Neuron (in vitro differentiated cells): ENCODE measurements at regions not wholly inside any gene's neighbourhood (a gene's known extent, or its start where the extent isn't known, plus 50 kb on each side); places are given as distances from the start of the nearest gene placed in this dataset.

Experiments
- H2AFZ ChIP-seq: one replicate; pipeline ENCODE4 v1.6.1; 2013; ENCODE audit warnings: low read depth, mild to moderate bottlenecking, inconsistent platforms, low read length, moderate library complexity
- H3K27me3 ChIP-seq: one replicate; pipeline ENCODE4 v1.6.1; 2013; ENCODE audit warnings: low read length; ENCODE audit not compliant: insufficient read depth
- H3K36me3 ChIP-seq: one replicate; pipeline ENCODE4 v1.6.1; 2013; ENCODE audit warnings: low read length; ENCODE audit not compliant: insufficient read depth
- H3K4me1 ChIP-seq: one replicate; pipeline ENCODE4 v1.6.1; 2013; ENCODE audit warnings: low read length; ENCODE audit not compliant: insufficient read depth
- H3K4me3 ChIP-seq: 2 replicates; pipeline ENCODE4 v1.5.1; 2013; ENCODE audit warnings: mild to moderate bottlenecking, low read length, moderate library complexity
- H3K9me3 ChIP-seq: one replicate; pipeline ENCODE4 v1.6.1; 2013; ENCODE audit warnings: low read length

DNA sequence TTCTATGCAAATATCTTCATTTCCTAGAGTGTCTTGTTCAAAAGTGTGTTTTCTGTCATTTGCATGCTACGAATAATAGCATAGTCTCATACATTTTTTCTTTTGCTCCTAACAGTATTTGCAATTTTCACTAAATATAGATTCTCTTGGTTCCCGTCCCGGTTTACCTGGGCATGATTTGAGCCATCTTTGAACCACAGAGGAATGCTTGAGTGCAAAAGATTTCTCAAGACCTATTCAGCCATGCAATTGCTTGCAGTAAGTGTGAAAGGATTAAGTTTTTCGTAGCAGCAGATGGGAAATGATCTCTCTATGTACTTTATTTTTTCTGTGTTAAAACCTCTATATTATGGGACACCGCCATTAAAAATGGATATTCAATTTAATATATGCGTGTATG, 733.0 kb downstream of the ZPLD1 start:
- H2AFZ ChIP-seq: no peak overlapping the region
- no peak overlapping the region for H3K4me3 ChIP-seq
- no peaks in the 10 kb centered on the region for H3K27me3 ChIP-seq
- H3K9me3 ChIP-seq: no peaks in the 10 kb centered on the region
- H3K4me1 ChIP-seq: no peaks in the 10 kb centered on the region
- no peaks in the 10 kb centered on the region for H3K36me3 ChIP-seq

DNA sequence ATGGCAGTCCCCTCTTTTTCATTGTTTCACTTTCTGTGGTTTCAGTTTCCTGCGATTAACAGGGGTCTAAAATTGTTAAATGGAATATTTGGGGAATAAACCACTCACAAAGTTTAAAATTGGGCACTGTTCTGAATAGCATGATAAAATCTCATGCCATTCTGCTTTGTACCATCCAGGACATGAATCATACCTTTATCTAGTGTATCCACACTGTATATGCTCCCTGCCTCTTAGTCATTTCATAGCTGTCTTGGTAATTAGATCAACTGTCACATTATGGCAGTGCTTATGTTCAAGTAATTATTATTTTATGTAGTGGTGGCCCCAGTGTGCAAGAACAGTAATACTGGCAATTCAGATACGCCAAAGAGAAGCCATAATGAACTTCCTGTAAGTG, 734.5 kb downstream of the ZPLD1 start:
- Histone ChIP-seq H2AFZ (no peak overlapping the region), H3K36me3 (no peaks in the 10 kb centered on the region), H3K4me1 (no peaks in the 10 kb centered on the region), H3K4me3 (no peak overlapping the region), H3K9me3 (no peaks in the 10 kb centered on the region), H3K27me3 (no peaks in the 10 kb centered on the region)

DNA sequence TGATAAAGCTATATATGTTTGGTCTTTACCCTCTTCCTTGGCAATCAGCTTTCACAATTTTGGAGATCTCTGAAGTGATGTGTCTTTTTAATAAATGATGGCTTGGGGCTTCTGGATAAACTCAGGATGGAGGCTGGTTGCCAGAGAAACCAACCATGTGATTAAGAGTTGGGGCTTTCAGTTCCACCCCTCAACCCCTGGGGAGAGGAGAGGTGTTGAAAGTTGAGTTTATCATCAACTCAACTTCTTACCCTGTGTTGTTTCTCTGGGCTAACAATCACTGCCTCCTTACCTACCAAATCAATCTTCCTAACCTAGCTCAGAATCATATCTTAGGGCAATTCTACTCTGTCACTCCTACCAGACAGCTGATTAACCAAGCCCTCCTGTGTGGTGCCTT, 735.8 kb downstream of the ZPLD1 start:
- H3K4me3 ChIP-seq: no peak overlapping the region
- H2AFZ ChIP-seq: no peak overlapping the region
- H3K36me3 ChIP-seq: no peaks in the 10 kb centered on the region
- H3K9me3 ChIP-seq: no peaks in the 10 kb centered on the region
- H3K27me3 ChIP-seq: no peaks in the 10 kb centered on the region
- no peaks in the 10 kb centered on the region for H3K4me1 ChIP-seq

DNA sequence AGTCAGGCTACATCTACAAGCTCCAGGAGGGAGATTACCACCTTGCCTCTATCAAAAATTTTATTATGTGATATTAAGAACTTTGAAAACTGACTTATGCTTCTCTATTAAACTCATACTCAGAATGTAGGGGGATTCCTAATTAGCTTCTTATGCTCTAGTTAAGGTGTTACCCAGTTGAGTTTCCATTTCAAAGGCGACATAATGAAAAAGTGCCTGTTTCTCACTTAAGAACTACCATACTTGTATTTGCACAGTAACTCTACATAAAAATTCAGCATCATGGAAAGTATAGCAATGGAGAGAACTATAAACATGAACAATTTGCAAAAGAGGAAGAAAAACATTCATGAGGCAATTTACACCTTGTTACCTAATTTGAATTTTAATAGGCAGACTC, 739.1 kb downstream of the ZPLD1 start:
- Histone ChIP-seq H3K36me3 (no peaks in the 10 kb centered on the region), H3K4me3 (no peak overlapping the region), H2AFZ (no peak overlapping the region), H3K4me1 (no peaks in the 10 kb centered on the region), H3K9me3 (no peaks in the 10 kb centered on the region), H3K27me3 (no peaks in the 10 kb centered on the region)

DNA sequence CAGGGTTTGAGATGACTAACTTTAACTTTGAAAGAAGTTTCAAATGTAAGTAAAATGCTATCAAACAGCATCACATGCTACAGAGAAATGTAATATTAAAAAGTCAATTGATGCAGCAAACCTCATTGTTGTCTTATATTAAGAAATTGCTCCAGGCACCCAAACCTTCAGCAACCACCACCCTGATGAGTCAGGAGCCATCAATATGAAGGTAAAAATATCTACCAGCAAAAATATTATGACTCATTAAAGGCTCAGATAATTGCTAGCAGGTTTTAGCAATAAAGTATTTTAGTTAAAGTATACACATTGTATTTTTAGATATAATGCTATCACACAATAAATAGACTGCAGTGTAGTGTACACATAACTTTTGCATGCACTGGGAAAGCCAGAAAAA, 746.3 kb downstream of the ZPLD1 start:
- no peaks in the 10 kb centered on the region for H3K4me1 ChIP-seq
- H2AFZ ChIP-seq: no peak overlapping the region
- H3K27me3 ChIP-seq: no peaks in the 10 kb centered on the region
- H3K36me3 ChIP-seq: no peaks in the 10 kb centered on the region
- H3K4me3 ChIP-seq: no peak overlapping the region
- no peaks in the 10 kb centered on the region for H3K9me3 ChIP-seq

DNA sequence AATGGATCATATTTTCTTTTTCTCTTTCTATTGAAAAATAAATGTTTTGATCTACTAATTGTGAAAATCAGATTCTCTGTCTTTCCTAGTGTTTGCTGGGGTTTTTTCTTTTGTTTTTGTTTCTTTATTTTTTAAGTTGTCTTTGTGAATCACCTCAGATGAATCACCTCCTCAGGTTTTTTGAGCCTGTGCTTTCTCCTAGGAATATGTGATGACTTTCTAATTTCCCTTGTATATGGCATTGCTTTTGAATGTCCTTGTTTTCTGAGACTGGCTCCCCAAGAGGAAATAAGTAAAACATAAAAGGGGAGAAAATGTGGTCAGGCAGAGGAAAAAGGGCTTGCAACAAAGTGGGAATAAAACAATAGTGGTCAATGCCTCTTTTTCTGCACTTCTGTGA, 750.0 kb downstream of the ZPLD1 start:
- no peaks in the 10 kb centered on the region for H3K4me1 ChIP-seq
- no peaks in the 10 kb centered on the region for H3K27me3 ChIP-seq
- H2AFZ ChIP-seq: no peak overlapping the region
- H3K9me3 ChIP-seq: no peaks in the 10 kb centered on the region
- no peak overlapping the region for H3K4me3 ChIP-seq
- no peaks in the 10 kb centered on the region for H3K36me3 ChIP-seq

DNA sequence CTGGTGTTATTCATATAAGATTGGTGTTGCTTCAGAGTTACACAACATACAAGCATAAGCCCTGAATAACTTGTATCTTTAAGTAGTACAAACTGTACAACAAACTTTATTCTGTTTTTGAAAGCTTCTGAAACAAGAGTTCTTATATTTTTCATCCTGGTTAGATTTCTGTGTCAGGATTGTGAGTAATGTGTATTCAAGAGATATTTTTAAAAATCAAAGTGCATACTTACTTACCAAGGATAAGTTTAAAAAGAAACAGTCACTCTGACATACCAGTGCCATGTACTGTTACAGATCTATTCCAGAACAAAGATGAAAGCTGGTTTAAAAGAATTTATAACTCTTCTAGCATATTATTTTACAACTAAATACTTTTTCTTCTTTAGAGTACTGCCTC, 755.1 kb downstream of the ZPLD1 start:
- H3K4me1 ChIP-seq: no peaks in the 10 kb centered on the region
- no peaks in the 10 kb centered on the region for H3K36me3 ChIP-seq
- no peak overlapping the region for H3K4me3 ChIP-seq
- no peak overlapping the region for H2AFZ ChIP-seq
- H3K9me3 ChIP-seq: no peaks in the 10 kb centered on the region
- no peaks in the 10 kb centered on the region for H3K27me3 ChIP-seq

DNA sequence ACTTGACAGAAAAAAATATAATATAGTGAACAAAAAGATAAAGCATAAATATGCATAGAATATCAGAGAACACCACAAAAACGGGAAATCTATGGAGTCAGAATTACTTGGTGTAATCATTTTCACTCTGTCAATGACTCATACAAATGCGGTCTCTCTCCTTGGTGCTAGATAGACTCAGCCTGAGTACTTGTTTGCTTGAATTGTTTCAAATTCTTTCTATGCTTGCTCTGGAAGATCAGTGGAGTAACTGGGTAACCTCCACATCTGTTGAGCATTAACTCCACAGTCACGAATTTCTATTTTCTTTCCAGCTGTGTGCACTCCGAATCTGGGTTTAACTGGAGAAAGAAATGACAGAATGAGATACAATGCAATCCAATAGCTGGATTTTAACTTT, 760.4 kb downstream of the ZPLD1 start:
- Histone ChIP-seq H3K4me3 (no peak overlapping the region), H3K4me1 (no peaks in the 10 kb centered on the region), H3K27me3 (no peaks in the 10 kb centered on the region), H3K36me3 (no peaks in the 10 kb centered on the region), H3K9me3 (no peaks in the 10 kb centered on the region), H2AFZ (no peak overlapping the region)

DNA sequence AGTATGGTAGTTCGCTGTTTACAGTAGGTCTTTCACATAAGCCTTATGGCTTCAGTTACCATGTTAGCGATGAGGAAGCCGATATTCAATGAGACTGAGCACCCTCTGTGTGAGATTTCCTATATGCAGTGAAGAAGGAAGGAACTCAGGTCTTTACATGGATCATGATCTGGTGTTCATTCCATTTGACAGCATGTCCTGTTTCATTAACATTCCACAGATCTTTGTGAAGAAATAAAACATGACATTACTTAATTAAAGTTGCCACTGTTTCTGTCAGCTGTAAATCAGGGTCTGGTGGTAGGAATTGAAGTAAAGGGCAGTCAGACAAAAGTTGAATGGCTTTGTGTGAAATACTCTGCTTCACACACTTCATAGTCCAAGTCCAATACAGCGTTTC, 768.6 kb downstream of the ZPLD1 start:
- Histone ChIP-seq H3K4me1 (no peaks in the 10 kb centered on the region), H3K27me3 (no peaks in the 10 kb centered on the region), H3K4me3 (no peak overlapping the region), H2AFZ (no peak overlapping the region), H3K9me3 (no peaks in the 10 kb centered on the region), H3K36me3 (no peaks in the 10 kb centered on the region)

DNA sequence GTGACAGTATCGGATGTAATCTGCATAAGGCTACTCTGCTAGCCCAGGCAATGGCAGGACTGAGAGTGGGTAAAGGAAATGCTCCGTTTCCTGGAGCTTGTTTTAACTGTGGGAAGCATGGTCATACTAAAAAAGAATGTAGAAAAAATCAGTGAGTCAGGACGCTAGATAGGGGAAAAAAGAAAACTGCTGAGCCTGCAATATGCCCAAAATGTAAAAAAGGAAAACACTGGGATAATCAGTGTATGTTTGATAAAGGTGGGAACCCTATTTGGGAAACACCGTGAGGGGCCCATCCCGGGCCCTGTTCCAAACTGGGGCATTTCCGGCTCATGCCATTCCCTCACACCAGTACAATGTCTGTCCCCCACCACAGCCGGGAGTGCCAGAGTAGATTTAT, 775.8 kb downstream of the ZPLD1 start:
- no peaks in the 10 kb centered on the region for H3K36me3 ChIP-seq
- no peaks in the 10 kb centered on the region for H3K9me3 ChIP-seq
- no peak overlapping the region for H2AFZ ChIP-seq
- H3K27me3 ChIP-seq: no peaks in the 10 kb centered on the region
- no peak overlapping the region for H3K4me3 ChIP-seq
- no peaks in the 10 kb centered on the region for H3K4me1 ChIP-seq

DNA sequence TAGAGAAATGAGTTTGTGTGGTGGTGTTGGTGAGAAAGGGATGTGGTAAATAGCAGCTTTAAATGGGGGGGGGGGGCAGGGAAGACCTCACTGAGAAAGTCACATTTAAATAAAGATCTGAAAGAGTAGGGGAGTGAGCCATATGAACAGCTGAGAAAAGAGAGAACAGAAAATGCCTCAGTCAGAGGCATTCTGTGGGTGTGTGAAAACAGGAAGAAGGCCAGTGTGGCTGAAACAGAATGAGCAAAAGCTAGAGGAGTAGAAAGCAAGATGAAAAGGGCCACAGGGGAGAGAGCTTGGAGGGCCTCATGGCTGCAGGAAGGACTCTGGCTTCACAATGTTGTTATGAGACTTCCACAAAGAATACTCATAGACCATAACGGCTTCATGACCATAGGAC, 783.3 kb downstream of the ZPLD1 start:
- Histone ChIP-seq H3K9me3 (no peaks in the 10 kb centered on the region), H2AFZ (no peak overlapping the region), H3K27me3 (no peaks in the 10 kb centered on the region), H3K36me3 (no peaks in the 10 kb centered on the region), H3K4me1 (no peaks in the 10 kb centered on the region), H3K4me3 (no peak overlapping the region)

DNA sequence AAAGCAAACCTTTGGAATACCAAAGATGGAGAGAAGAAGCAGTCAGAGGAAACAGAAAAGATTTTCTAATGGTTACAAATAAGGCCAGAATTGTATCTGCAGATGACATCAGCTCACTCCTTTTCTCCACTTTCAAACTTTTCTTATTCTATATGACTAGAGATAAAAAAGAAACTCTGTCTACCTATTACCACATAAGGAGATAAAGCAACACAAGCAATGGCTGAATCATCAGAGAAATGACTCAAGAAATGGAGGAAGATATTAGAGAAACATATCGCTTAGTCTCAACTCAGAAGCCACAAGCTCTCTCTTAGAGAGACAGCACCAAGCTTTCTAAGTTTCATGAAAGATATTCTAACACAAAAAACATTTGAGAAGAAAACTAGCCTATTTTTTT, 784.0 kb downstream of the ZPLD1 start:
- no peaks in the 10 kb centered on the region for H3K9me3 ChIP-seq
- H3K36me3 ChIP-seq: no peaks in the 10 kb centered on the region
- H3K4me3 ChIP-seq: no peak overlapping the region
- H2AFZ ChIP-seq: no peak overlapping the region
- H3K4me1 ChIP-seq: no peaks in the 10 kb centered on the region
- H3K27me3 ChIP-seq: no peaks in the 10 kb centered on the region

DNA sequence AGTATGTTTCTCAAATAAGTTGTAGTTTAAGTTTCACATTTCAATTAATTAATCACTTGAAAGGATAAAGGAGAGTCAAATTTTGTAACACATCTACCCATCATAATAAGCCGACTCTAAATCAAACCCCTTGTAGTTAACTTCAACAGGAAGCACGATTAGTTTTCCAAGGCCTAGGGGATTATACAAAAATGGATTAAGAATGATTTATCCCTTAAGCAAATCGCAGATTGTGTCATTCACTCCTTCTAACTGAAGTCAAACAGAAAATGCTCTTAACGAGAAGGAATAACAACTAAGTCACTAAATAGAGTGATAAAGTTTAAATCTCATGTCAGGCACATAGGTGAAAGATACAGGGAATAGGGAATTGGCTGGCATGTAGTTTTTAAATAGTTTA, 792.8 kb downstream of the ZPLD1 start:
- Histone ChIP-seq H3K4me3 (no peak overlapping the region), H3K4me1 (no peaks in the 10 kb centered on the region), H3K36me3 (no peaks in the 10 kb centered on the region), H3K27me3 (no peaks in the 10 kb centered on the region), H2AFZ (no peak overlapping the region), H3K9me3 (no peaks in the 10 kb centered on the region)

DNA sequence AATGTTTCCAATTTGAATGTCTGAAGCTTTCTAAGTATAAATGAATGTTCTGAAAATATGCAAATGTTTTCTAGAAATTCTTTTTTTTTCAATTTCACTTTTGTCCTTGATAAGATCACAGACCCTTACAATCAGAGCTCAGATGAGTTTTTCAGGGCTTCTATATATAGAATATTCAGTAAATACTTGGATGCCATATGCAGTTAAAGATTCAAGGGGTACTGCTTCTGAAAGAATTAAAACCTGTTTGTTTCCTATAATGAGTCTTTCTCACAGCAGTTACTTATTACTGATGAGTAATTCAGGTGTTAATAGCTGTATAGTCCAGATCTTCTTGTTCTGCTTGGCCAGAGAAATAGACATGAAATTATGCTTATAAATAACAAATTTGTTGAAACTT, 812.6 kb downstream of the ZPLD1 start:
- no peak overlapping the region for H3K4me3 ChIP-seq
- no peaks in the 10 kb centered on the region for H3K36me3 ChIP-seq
- no peaks in the 10 kb centered on the region for H3K27me3 ChIP-seq
- H3K9me3 ChIP-seq: no peaks in the 10 kb centered on the region
- H2AFZ ChIP-seq: no peak overlapping the region
- H3K4me1 ChIP-seq: no peaks in the 10 kb centered on the region
